ENCODE measurements at regions not wholly inside any gene's neighbourhood (a gene's known extent, or its start where the extent isn't known, plus 50 kb on each side); places are given as distances from the start of the nearest gene placed in this dataset.

DNA sequence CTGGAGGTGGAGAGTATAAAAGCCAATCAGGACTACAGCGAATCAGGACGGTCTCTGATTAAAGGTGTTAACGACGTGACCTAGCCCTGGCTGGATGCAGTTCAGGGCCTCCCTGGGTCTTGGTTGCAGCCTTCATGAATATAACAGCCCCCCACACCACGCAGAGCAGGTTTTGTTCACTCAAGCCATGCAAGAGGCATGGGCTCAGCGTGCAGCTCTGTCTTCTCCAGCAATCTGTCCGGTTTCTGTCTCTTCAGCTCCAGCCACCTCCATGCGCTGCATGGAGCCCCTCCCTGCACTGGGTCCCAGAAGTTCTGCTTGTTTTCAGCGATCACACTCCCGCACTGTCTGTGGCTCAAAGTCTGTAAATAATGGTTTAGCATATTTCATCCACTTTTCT is 57.1 kb upstream of the CHRNA7 start:
- peaks cover 5% of the 10 kb centered on the region for H3K4me1 Mint-ChIP-seq
- H3K27me3 Mint-ChIP-seq, result peaks cover 20% of the 10 kb centered on the region
- H3K27ac Mint-ChIP-seq, result no peak overlapping the region
- H3K4me3 Mint-ChIP-seq, result no peak overlapping the region
- POLR2A ChIA-PET, result no interaction called here
- no peaks in the 10 kb centered on the region for H3K36me3 Mint-ChIP-seq
- ATAC-seq (ENCODE audit: low read depth), result no peak
- no peaks in the 10 kb centered on the region for H3K9me3 Mint-ChIP-seq
- DNase-seq, result no peak

GRCh38 chr15:31974154-31974794 is 56.0 kb upstream of the CHRNA7 start:
- Mint-ChIP-seq H3K9me3 (no peaks in the 10 kb centered on the region), H3K4me3 (no peak overlapping the region), H3K27ac (no peak overlapping the region), H3K27me3 (peaks cover 20% of the 10 kb centered on the region), H3K4me1 (peaks cover 5% of the 10 kb centered on the region), H3K36me3 (no peaks in the 10 kb centered on the region)
- DNase-seq (no peak), ATAC-seq (ENCODE audit: low read depth) (no peak)
- POLR2A ChIA-PET, result no interaction called here

GRCh38 chr15:31974855-31975829 is 55.2 kb upstream of the CHRNA7 start:
- ATAC-seq (ENCODE audit: low read depth), result peak; percentile 10
- DNase-seq, result no peak
- H3K4me3 Mint-ChIP-seq, result peak overlapping the region; percentile 14
- H3K9me3 Mint-ChIP-seq, result no peaks in the 10 kb centered on the region
- H3K27me3 Mint-ChIP-seq, result peaks cover 20% of the 10 kb centered on the region
- POLR2A ChIA-PET, result no interaction called here
- no peaks in the 10 kb centered on the region for H3K36me3 Mint-ChIP-seq
- H3K4me1 Mint-ChIP-seq, result peaks cover 5% of the 10 kb centered on the region
- no peak overlapping the region for H3K27ac Mint-ChIP-seq

GRCh38 chr15:31975830-31976229 is 54.5 kb upstream of the CHRNA7 start:
- POLR2A ChIA-PET, result no interaction called here
- Mint-ChIP-seq H3K27me3 (peaks cover 20% of the 10 kb centered on the region), H3K4me3 (no peak overlapping the region), H3K9me3 (no peaks in the 10 kb centered on the region), H3K4me1 (peaks cover 5% of the 10 kb centered on the region), H3K36me3 (no peaks in the 10 kb centered on the region), H3K27ac (no peak overlapping the region)
- no peak for DNase-seq
- ATAC-seq (ENCODE audit: low read depth), result no peak

DNA sequence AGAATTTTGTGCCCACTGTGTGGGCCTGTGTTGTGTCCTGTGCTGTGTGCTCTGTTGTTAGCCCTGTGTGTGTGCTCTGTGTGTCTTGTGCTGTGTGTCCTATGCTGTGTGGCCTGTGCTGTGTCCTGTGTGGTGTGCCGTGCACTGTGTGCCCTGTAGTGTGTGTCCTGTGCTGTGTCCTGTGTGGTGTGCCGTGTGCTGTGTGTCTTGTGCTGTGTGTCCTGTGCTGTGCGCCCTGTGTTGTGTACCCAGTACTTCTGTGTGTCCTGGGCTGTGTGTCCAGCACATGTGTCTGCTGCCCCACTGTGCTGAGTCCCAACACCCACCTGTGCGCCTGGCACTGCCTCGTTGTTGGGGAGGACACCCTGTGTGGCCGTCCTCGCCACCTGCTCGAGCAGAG is 53.2 kb upstream of the CHRNA7 start:
- Mint-ChIP-seq H3K27ac (no peak overlapping the region), H3K27me3 (peaks cover 20% of the 10 kb centered on the region), H3K4me3 (no peak overlapping the region), H3K9me3 (no peaks in the 10 kb centered on the region), H3K4me1 (peaks cover 5% of the 10 kb centered on the region), H3K36me3 (no peaks in the 10 kb centered on the region)
- DNase-seq, result no peak
- POLR2A ChIA-PET, result no interaction called here
- ATAC-seq (ENCODE audit: low read depth), result no peak

GRCh38 chr15:31977812-31978661 is 52.3 kb upstream of the CHRNA7 start:
- no peak overlapping the region for H3K27ac Mint-ChIP-seq
- peak; percentile 66 for ATAC-seq (ENCODE audit: low read depth)
- H3K36me3 Mint-ChIP-seq, result no peaks in the 10 kb centered on the region
- H3K4me3 Mint-ChIP-seq, result no peak overlapping the region
- peak; percentile 68 for DNase-seq
- no peaks in the 10 kb centered on the region for H3K9me3 Mint-ChIP-seq
- H3K27me3 Mint-ChIP-seq, result peaks cover 17% of the 10 kb centered on the region
- H3K4me1 Mint-ChIP-seq, result peaks cover 5% of the 10 kb centered on the region
- POLR2A ChIA-PET, result no interaction called here

Data from activated naive CD8-positive, alpha-beta T cell treated with anti-CD3 and anti-CD28 coated beads, Interleukin-2, amount 10 ng/mL, durations not matched to agents 7 days and 5 days (primary cell).